Natural killer cell (primary cell): ENCODE measurements at regions not wholly inside any gene's neighbourhood (a gene's known extent, or its start where the extent isn't known, plus 50 kb on each side); places are given as distances from the start of the nearest gene placed in this dataset.

Experiments used
- ATAC-seq, 3 donors: fragments of 150-1000 bp in 2 of 3; fragments of 200-7000 bp in 1 of 3; cut with Tn5 transposase; 1 replicate in 1 of 3; 2 replicates in 2 of 3; pipeline ENCODE4 v1.10.0; 2021; ENCODE audit warnings: mild to moderate bottlenecking in 2 of 3, moderate library complexity in 2 of 3
- DNase-seq, 2 donors: peaks; one replicate each; pipeline versions ENCODE4 v3.0.0 to v3.0.0-alpha.2; 2013 to 2021; ENCODE audit warnings: mixed read lengths in 1 of 2
- H3K27ac ChIP-seq: one replicate; pipeline ENCODE4 v1.5.1; 2013; ENCODE audit warnings: mild to moderate bottlenecking, low read length
- H3K27me3 ChIP-seq: one replicate; pipeline ENCODE4 v1.6.1; 2013; ENCODE audit warnings: low read length; ENCODE audit not compliant: control insufficient read depth, insufficient read depth
- H3K36me3 ChIP-seq: one replicate; pipeline ENCODE4 v1.6.1; 2013; ENCODE audit warnings: low read length; ENCODE audit not compliant: control insufficient read depth, insufficient read depth
- H3K4me1 ChIP-seq: one replicate; pipeline ENCODE4 v1.6.1; 2013; ENCODE audit warnings: low read length; ENCODE audit not compliant: control insufficient read depth, insufficient read depth
- H3K4me3 ChIP-seq: one replicate; pipeline ENCODE4 v1.5.1; 2013; ENCODE audit warnings: low read length
- H3K9me3 ChIP-seq: one replicate; pipeline ENCODE4 v1.6.1; 2013; ENCODE audit warnings: low read length; ENCODE audit not compliant: control insufficient read depth, insufficient read depth
- H3K27ac Mint-ChIP-seq, 2 donors: one replicate each; pipeline ENCODE4 v1.8.0; 2022; ENCODE audit warnings: mild to moderate bottlenecking in 2 of 2, mixed read lengths in 2 of 2, moderate library complexity in 1 of 2
- H3K27me3 Mint-ChIP-seq, 2 donors: one replicate each; pipeline ENCODE4 v1.8.0; 2022; ENCODE audit warnings: low read depth in 2 of 2, mixed read lengths in 2 of 2
- H3K36me3 Mint-ChIP-seq: one replicate; pipeline ENCODE4 v1.8.0; 2022; ENCODE audit warnings: mixed read lengths
- H3K4me1 Mint-ChIP-seq, 2 donors: one replicate each; pipeline ENCODE4 v1.8.0; 2022; ENCODE audit warnings: mixed read lengths in 2 of 2
- H3K4me3 Mint-ChIP-seq: one replicate; pipeline ENCODE4 v1.8.0; 2022; ENCODE audit warnings: mild to moderate bottlenecking, moderate library complexity, mixed read lengths
- H3K9me3 Mint-ChIP-seq, 2 donors: one replicate each; pipeline ENCODE4 v1.8.0; 2022; ENCODE audit warnings: mixed read lengths in 2 of 2
- CTCF ChIP-seq: fragments of 200-600 bp; IDR thresholded peaks from one replicate; pipeline ENCODE4 v1.8.0; 2022; ENCODE audit warnings: antibody characterized with exemption
- WGBS: methylation state at CpG from one replicate; pipeline ENCODE4 v1.1.7; 2013; ENCODE audit warnings: missing lambda C conversion rate; ENCODE audit not compliant: insufficient coverage; 5-methylcytosine and 5-hydroxymethylcytosine counted together
- intact Hi-C: fragments of 100-400 bp; cut with micrococcal nuclease; formaldehyde crosslinking; loops from one replicate; pipeline ENCODE4 v1.14.2; 2022

GRCh38 chr13:79084802-79085424, 321.1 kb downstream of the RBM26 start:
- Mint-ChIP-seq H3K36me3 (no peaks in the 10 kb centered on the region), H3K27ac (no peak overlapping the region), H3K4me3 (no peak overlapping the region), H3K4me1 (no peaks in the 10 kb centered on the region), H3K9me3 (peaks cover 1% of the 10 kb centered on the region in 2 donors), H3K27me3 (no peaks in the 10 kb centered on the region)
- intact Hi-C loops = no loop called here
- no peak for DNase-seq
- no peak for TF ChIP-seq CTCF
- Histone ChIP-seq H3K4me1 (no peaks in the 10 kb centered on the region), H3K27me3 (no peaks in the 10 kb centered on the region), H3K27ac (no peak overlapping the region), H3K9me3 (no peaks in the 10 kb centered on the region), H3K4me3 (no peak overlapping the region), H3K36me3 (no peaks in the 10 kb centered on the region)
- 80% methylated on average over 4 of the region's 4 CpGs for WGBS
- ATAC-seq = no peak

GRCh38 chr13:79081942-79082341, 324.1 kb downstream of the RBM26 start:
- H3K9me3 ChIP-seq = no peaks in the 10 kb centered on the region
- Mint-ChIP-seq H3K27ac (no peak overlapping the region), H3K36me3 (no peaks in the 10 kb centered on the region), H3K4me3 (no peak overlapping the region), H3K27me3 (no peaks in the 10 kb centered on the region), H3K4me1 (no peaks in the 10 kb centered on the region), H3K9me3 (no peaks in the 10 kb centered on the region)
- no peak overlapping the region for H3K4me3 ChIP-seq
- ATAC-seq (no peak), DNase-seq (no peak)
- no peaks in the 10 kb centered on the region for H3K36me3 ChIP-seq
- WGBS = 92% methylated on average over 4 of the region's 4 CpGs
- intact Hi-C loops = no loop called here
- no peaks in the 10 kb centered on the region for H3K27me3 ChIP-seq
- H3K27ac ChIP-seq = no peak overlapping the region
- no peaks in the 10 kb centered on the region for H3K4me1 ChIP-seq
- no peak for TF ChIP-seq CTCF

- H3K36me3 Mint-ChIP-seq = no peaks in the 10 kb centered on the region
- Histone ChIP-seq H3K27me3 (no peaks in the 10 kb centered on the region), H3K36me3 (no peaks in the 10 kb centered on the region), H3K4me1 (no peaks in the 10 kb centered on the region), H3K27ac (no peak overlapping the region), H3K4me3 (no peak overlapping the region), H3K9me3 (no peaks in the 10 kb centered on the region)
- peaks cover 0 to 3% of the 10 kb centered on the region in 2 donors for H3K9me3 Mint-ChIP-seq
- TF ChIP-seq CTCF = no peak
- no peak overlapping the region for H3K4me3 Mint-ChIP-seq
- H3K27ac Mint-ChIP-seq = no peak overlapping the region
- H3K27me3 Mint-ChIP-seq = no peaks in the 10 kb centered on the region
- 88% methylated on average over 4 of the region's 4 CpGs for WGBS
- intact Hi-C loops = no loop called here
- ATAC-seq (no peak), DNase-seq (no peak)
- no peaks in the 10 kb centered on the region for H3K4me1 Mint-ChIP-seq
These were observed 326.7 kb downstream of the RBM26 start for GRCh38 chr13:79079351-79079839.

GRCh38 chr13:79075703-79076102, 330.4 kb downstream of the RBM26 start:
- DNase-seq (no peak), ATAC-seq (no peak)
- intact Hi-C loops = no loop called here
- Mint-ChIP-seq H3K4me3 (no peak overlapping the region), H3K4me1 (no peaks in the 10 kb centered on the region), H3K36me3 (no peaks in the 10 kb centered on the region), H3K27me3 (no peaks in the 10 kb centered on the region), H3K27ac (no peak overlapping the region), H3K9me3 (peaks cover 2 to 5% of the 10 kb centered on the region in 2 donors)
- no peaks in the 10 kb centered on the region for H3K9me3 ChIP-seq
- no peak overlapping the region for H3K27ac ChIP-seq
- H3K36me3 ChIP-seq = no peaks in the 10 kb centered on the region
- H3K27me3 ChIP-seq = no peaks in the 10 kb centered on the region
- H3K4me3 ChIP-seq = no peak overlapping the region
- H3K4me1 ChIP-seq = no peaks in the 10 kb centered on the region
- TF ChIP-seq CTCF = no peak
